H9 (cell line): ENCODE measurements at regions not wholly inside any gene's neighbourhood (a gene's known extent, or its start where the extent isn't known, plus 50 kb on each side); places are given as distances from the start of the nearest gene placed in this dataset.

Experiments
- DNase-seq: peaks from one replicate; pipeline ENCODE4 v3.0.0-alpha.2; 2017
- H2AFZ ChIP-seq: one replicate; pipeline ENCODE4 v1.6.1; 2013; ENCODE audit warnings: mild to moderate bottlenecking, low read length, control low read depth, moderate library complexity
- H2AK5ac ChIP-seq: 2 replicates; pipeline ENCODE4 v1.6.1; 2013; ENCODE audit warnings: low read length, control low read depth, mixed read lengths; ENCODE audit not compliant: insufficient read length
- H2BK120ac ChIP-seq: one replicate; pipeline ENCODE4 v1.6.1; 2013; ENCODE audit warnings: low read depth, mild to moderate bottlenecking, low read length, control low read depth, inconsistent platforms; ENCODE audit not compliant: poor library complexity, severe bottlenecking
- H2BK12ac ChIP-seq: 2 replicates; pipeline ENCODE4 v1.6.1; 2013; ENCODE audit warnings: low read length, control low read depth, mixed read lengths, low read depth; ENCODE audit not compliant: insufficient read length
- H2BK15ac ChIP-seq: 2 replicates; pipeline ENCODE4 v1.6.1; 2013; ENCODE audit warnings: low read depth, low read length, control low read depth
- H2BK20ac ChIP-seq: one replicate; pipeline ENCODE4 v1.6.1; 2013; ENCODE audit warnings: low read depth, mild to moderate bottlenecking, low read length, control low read depth, inconsistent platforms; ENCODE audit not compliant: poor library complexity, severe bottlenecking
- H2BK5ac ChIP-seq: 2 replicates; pipeline ENCODE4 v1.6.1; 2013; ENCODE audit warnings: low read length, control low read depth, mixed read lengths; ENCODE audit not compliant: insufficient read length
- H3K14ac ChIP-seq: 2 replicates; pipeline ENCODE4 v1.6.1; 2013; ENCODE audit warnings: low read length, control low read depth; ENCODE audit not compliant: insufficient read depth
- H3K18ac ChIP-seq: 2 replicates; pipeline ENCODE4 v1.6.1; 2013; ENCODE audit warnings: low read depth, mild to moderate bottlenecking, mixed read lengths, low read length, control low read depth; ENCODE audit not compliant: insufficient read length
- H3K23ac ChIP-seq: 2 replicates; pipeline ENCODE4 v1.6.1; 2013; ENCODE audit warnings: low read length, control low read depth, mixed read lengths, low read depth; ENCODE audit not compliant: insufficient read length
- H3K23me2 ChIP-seq: 2 replicates; pipeline ENCODE4 v1.6.1; 2013; ENCODE audit warnings: low read depth, mild to moderate bottlenecking, mixed read lengths, low read length, control low read depth; ENCODE audit not compliant: insufficient read length, poor library complexity, severe bottlenecking
- H3K27ac ChIP-seq: 2 replicates; pipeline ENCODE4 v1.5.1; 2013; ENCODE audit warnings: low read length, control low read depth, mixed read lengths, low read depth; ENCODE audit not compliant: insufficient read length
- H3K27me3 ChIP-seq: 2 replicates; pipeline ENCODE4 v1.6.1; 2013; ENCODE audit warnings: low read length, control low read depth, inconsistent platforms; ENCODE audit not compliant: insufficient read depth
- H3K4ac ChIP-seq: 2 replicates; pipeline ENCODE4 v1.6.1; 2013; ENCODE audit warnings: low read depth, mild to moderate bottlenecking, control low read depth, inconsistent platforms, low read length, moderate library complexity
- H3K4me1 ChIP-seq: 2 replicates; pipeline ENCODE4 v1.6.1; 2013; ENCODE audit warnings: low read length, control low read depth, inconsistent platforms; ENCODE audit not compliant: insufficient read depth
- H3K4me2 ChIP-seq: 2 replicates; pipeline ENCODE4 v1.6.1; 2013; ENCODE audit warnings: low read length, control low read depth, mixed read lengths; ENCODE audit not compliant: insufficient read length, insufficient read depth
- H3K56ac ChIP-seq: 2 replicates; pipeline ENCODE4 v1.6.1; 2013; ENCODE audit warnings: low read depth, mild to moderate bottlenecking, mixed read lengths, low read length, control low read depth; ENCODE audit not compliant: insufficient read length
- H3K79me1 ChIP-seq: 2 replicates; pipeline ENCODE4 v1.6.1; 2013; ENCODE audit warnings: low read depth, mild to moderate bottlenecking, moderate library complexity, low read length, control low read depth, inconsistent platforms; ENCODE audit not compliant: insufficient read depth, poor library complexity, severe bottlenecking
- H3K79me2 ChIP-seq: 2 replicates; pipeline ENCODE4 v1.6.1; 2013; ENCODE audit warnings: low read length, control low read depth, inconsistent platforms; ENCODE audit not compliant: insufficient read depth
- H3K9ac ChIP-seq: 2 replicates; pipeline ENCODE4 v1.6.1; 2013; ENCODE audit warnings: low read length, control low read depth, mixed read lengths; ENCODE audit not compliant: insufficient read length; ENCODE audit errors: extremely low read depth
- H3K9me3 ChIP-seq: one replicate; pipeline ENCODE4 v1.6.1; 2013; ENCODE audit warnings: low read depth, low read length, inconsistent platforms; ENCODE audit not compliant: control insufficient read depth
- H3T11ph ChIP-seq: one replicate; pipeline ENCODE4 v1.6.1; 2013; ENCODE audit warnings: mild to moderate bottlenecking, low read length, control low read depth, inconsistent platforms
- H4K20me1 ChIP-seq: one replicate; pipeline ENCODE4 v1.6.1; 2013; ENCODE audit not compliant: control insufficient read depth, insufficient read length, insufficient read depth
- H4K5ac ChIP-seq: 2 replicates; pipeline ENCODE4 v1.6.1; 2013; ENCODE audit warnings: low read depth, mild to moderate bottlenecking, mixed read lengths, low read length, control low read depth; ENCODE audit not compliant: insufficient read length
- H4K8ac ChIP-seq: replicated peaks from 2 replicates; pipeline ENCODE4 v1.6.1; 2013; ENCODE audit warnings: low read length, control low read depth, mixed read lengths, low read depth; ENCODE audit not compliant: insufficient read length
- H4K91ac ChIP-seq: 2 replicates; pipeline ENCODE4 v1.6.1; 2013; ENCODE audit warnings: low read depth, mild to moderate bottlenecking, moderate library complexity, mixed read lengths, low read length, control low read depth; ENCODE audit not compliant: insufficient read length
- H3K27ac Mint-ChIP-seq, 3 experiments: 2 replicates in 2 of 3; 3 replicates in 1 of 3; pipeline ENCODE4 v1.8.0; 2020 to 2021; ENCODE audit warnings: mixed read lengths in 3 of 3, mild to moderate bottlenecking in 1 of 3, moderate library complexity in 1 of 3
- H3K27me3 Mint-ChIP-seq: 2 replicates; pipeline ENCODE4 v1.8.0; 2021; ENCODE audit warnings: low read depth, mild to moderate bottlenecking, moderate library complexity, mixed read lengths
- H3K36me3 Mint-ChIP-seq, 3 experiments: 2 replicates in 2 of 3; 3 replicates in 1 of 3; pipeline ENCODE4 v1.8.0; 2020 to 2021; ENCODE audit warnings: low read depth in 3 of 3, mixed read lengths in 3 of 3; ENCODE audit not compliant: insufficient read depth in 1 of 3
- H3K4me1 Mint-ChIP-seq, 2 experiments: 2 replicates each; pipeline ENCODE4 v1.8.0; 2020; ENCODE audit warnings: mixed read lengths in 2 of 2
- H3K4me3 Mint-ChIP-seq, 2 experiments: 2 replicates in 1 of 2; 3 replicates in 1 of 2; pipeline ENCODE4 v1.8.0; 2020 to 2021; ENCODE audit warnings: mild to moderate bottlenecking in 2 of 2, mixed read lengths in 2 of 2, moderate library complexity in 1 of 2
- H3K9me3 Mint-ChIP-seq, 2 experiments: 2 replicates in 1 of 2; 3 replicates in 1 of 2; pipeline ENCODE4 v1.8.0; 2020; ENCODE audit warnings: mild to moderate bottlenecking in 2 of 2, mixed read lengths in 2 of 2, moderate library complexity in 1 of 2
- WGBS: extraction: QIAGEN DNeasy Blood & Tissue Kit; methylation state at CpG from one replicate; pipeline ENCODE4 v1.1.7; 2013; ENCODE audit warnings: missing lambda C conversion rate, low lambda C conversion rate, mixed read lengths; ENCODE audit not compliant: insufficient read length; ENCODE audit errors: extremely low coverage; 5-methylcytosine and 5-hydroxymethylcytosine counted together
- TF ChIP-seq, protein P1 (sequence below): fragments of 200-600 bp; sonication (generic); conservative IDR thresholded peaks from 3 replicates; pipeline ENCODE4 v1.8.0; 2021; ENCODE audit warnings: antibody characterized with exemption, mild to moderate bottlenecking

DNA sequence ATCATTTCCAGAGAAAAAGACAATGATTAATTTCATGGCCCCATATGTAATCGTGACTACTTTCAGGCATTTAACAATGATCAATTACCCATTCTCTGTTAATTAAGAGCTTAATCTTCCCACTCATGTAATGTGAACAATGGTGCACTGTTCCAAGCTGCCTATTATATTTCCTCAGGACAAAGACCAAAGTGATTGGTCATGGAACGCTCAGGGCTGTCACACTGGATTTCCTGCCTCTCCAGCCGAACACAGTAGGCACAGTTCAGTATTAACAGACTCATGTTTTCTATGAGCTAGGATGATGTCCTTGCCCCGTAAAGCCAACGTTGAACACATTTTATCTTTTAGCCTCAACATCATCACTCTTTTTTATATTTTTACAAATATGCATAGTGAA is 142.7 kb upstream of the FZD8 start:
- Mint-ChIP-seq H3K9me3 (peaks cover 27 to 28% of the 10 kb centered on the region in 2 experiments), H3K27ac (no peak overlapping the region), H3K36me3 (peaks cover 9 to 29% (median 12%) of the 10 kb centered on the region in 3 experiments; a peak in 6 of 7 replicates), H3K4me1 (peaks cover 11 to 13% of the 10 kb centered on the region in 2 experiments), H3K27me3 (peaks cover 3% of the 10 kb centered on the region; the same call in 1 of the 2 replicates), H3K4me3 (no peak overlapping the region)
- no peak overlapping the region for H3K18ac ChIP-seq
- H3T11ph ChIP-seq: no peak overlapping the region
- no peak for DNase-seq
- H3K9ac ChIP-seq: no peak overlapping the region
- no peak overlapping the region for H2BK12ac ChIP-seq
- no peak overlapping the region for H4K5ac ChIP-seq
- H3K4me2 ChIP-seq: no peak overlapping the region
- no peaks in the 10 kb centered on the region for H3K79me2 ChIP-seq
- no peak overlapping the region for H2BK5ac ChIP-seq
- H2AK5ac ChIP-seq: no peak overlapping the region
- H3K9me3 ChIP-seq: peaks cover 4% of the 10 kb centered on the region
- H4K8ac ChIP-seq: no peak overlapping the region
- no peak overlapping the region for H3K27ac ChIP-seq
- H3K4ac ChIP-seq: no peak overlapping the region
- no peaks in the 10 kb centered on the region for H4K20me1 ChIP-seq
- H2AFZ ChIP-seq: no peak overlapping the region
- no peaks in the 10 kb centered on the region for H3K79me1 ChIP-seq
- H3K23ac ChIP-seq: no peak overlapping the region
- no peak overlapping the region for H3K56ac ChIP-seq
- no peak overlapping the region for H3K14ac ChIP-seq
- WGBS: no CpG with 5 or more reads among the region's 5 CpGs
- H3K27me3 ChIP-seq: no peaks in the 10 kb centered on the region
- H4K91ac ChIP-seq: no peak overlapping the region
- no peaks in the 10 kb centered on the region; the same call in 1 of the 2 replicates for H3K4me1 ChIP-seq
- no peaks in the 10 kb centered on the region for H3K23me2 ChIP-seq
- H2BK20ac ChIP-seq: no peak overlapping the region
- H2BK120ac ChIP-seq: no peak overlapping the region
- TF ChIP-seq, protein P1, sequence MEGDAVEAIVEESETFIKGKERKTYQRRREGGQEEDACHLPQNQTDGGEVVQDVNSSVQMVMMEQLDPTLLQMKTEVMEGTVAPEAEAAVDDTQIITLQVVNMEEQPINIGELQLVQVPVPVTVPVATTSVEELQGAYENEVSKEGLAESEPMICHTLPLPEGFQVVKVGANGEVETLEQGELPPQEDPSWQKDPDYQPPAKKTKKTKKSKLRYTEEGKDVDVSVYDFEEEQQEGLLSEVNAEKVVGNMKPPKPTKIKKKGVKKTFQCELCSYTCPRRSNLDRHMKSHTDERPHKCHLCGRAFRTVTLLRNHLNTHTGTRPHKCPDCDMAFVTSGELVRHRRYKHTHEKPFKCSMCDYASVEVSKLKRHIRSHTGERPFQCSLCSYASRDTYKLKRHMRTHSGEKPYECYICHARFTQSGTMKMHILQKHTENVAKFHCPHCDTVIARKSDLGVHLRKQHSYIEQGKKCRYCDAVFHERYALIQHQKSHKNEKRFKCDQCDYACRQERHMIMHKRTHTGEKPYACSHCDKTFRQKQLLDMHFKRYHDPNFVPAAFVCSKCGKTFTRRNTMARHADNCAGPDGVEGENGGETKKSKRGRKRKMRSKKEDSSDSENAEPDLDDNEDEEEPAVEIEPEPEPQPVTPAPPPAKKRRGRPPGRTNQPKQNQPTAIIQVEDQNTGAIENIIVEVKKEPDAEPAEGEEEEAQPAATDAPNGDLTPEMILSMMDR: no peak
- no peak overlapping the region for H2BK15ac ChIP-seq
